Suprapubic skin (tissue), 4 donors: ENCODE measurements at regions not wholly inside any gene's neighbourhood (a gene's known extent, or its start where the extent isn't known, plus 50 kb on each side); places are given as distances from the start of the nearest gene placed in this dataset.
"Not testable (repeated sequence)": the region's sequence is repeated elsewhere in the genome, so short reads cannot be mapped to it uniquely, and the experiment has no call there.

Experiments used
- CTCF ChIP-seq, 2 donors: fragments of 200-600 bp in 1 of 2; fragments of 450-650 bp in 1 of 2; sonication (generic) in 1 of 2; IDR thresholded peaks; one replicate each; pipeline ENCODE4 v1.5.1; 2016 to 2019; ENCODE audit warnings: antibody characterized with exemption in 2 of 2, mild to moderate bottlenecking in 1 of 2, moderate library complexity in 1 of 2
- EP300 ChIP-seq: sonication (generic); formaldehyde crosslinking; IDR thresholded peaks from one replicate; pipeline ENCODE4 v1.6.1; 2017; ENCODE audit warnings: antibody characterized with exemption
- POLR2A ChIP-seq, 2 donors: fragments of 450-650 bp; IDR thresholded peaks; one replicate each; pipeline ENCODE4 v1.6.1; 2017; ENCODE audit warnings: antibody characterized with exemption in 2 of 2, mild to moderate bottlenecking in 2 of 2, moderate library complexity in 2 of 2
- POLR2AphosphoS5 ChIP-seq, 3 donors: sonication (generic); formaldehyde crosslinking; IDR thresholded peaks; one replicate each; pipeline ENCODE4 v1.6.1; 2017; ENCODE audit warnings: antibody characterized with exemption in 3 of 3

DNA sequence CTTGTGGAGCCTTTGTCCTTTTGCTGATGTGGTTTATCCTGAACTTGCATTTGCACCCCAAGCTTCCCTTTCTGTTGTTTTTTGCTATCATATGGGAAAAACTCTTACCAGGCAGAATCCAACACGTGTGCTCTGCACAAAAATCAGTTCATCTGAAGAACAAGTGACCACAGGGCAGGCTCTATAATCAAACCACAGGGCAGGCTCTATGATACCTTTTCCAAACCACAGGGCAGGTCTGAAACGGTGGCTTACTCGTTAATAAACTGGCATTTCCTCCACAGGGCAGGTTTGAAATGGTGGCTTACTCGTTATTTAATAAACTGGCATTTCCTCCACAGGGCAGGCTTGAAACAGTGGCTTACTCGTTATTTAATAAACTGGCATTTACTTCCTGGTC is 51.7 kb upstream of the LPCAT1 start:
- not testable (repeated sequence) for TF ChIP-seq CTCF (IDR thresholded peaks at IDR 0.05); POLR2A (IDR thresholded peaks at IDR 0.05); POLR2AphosphoS5 (IDR thresholded peaks at IDR 0.05); EP300
